Thoracic aorta (tissue), 2 donors: ENCODE measurements at regions not wholly inside any gene's neighbourhood (a gene's known extent, or its start where the extent isn't known, plus 50 kb on each side); places are given as distances from the start of the nearest gene placed in this dataset.
"Not testable (repeated sequence)": the region's sequence is repeated elsewhere in the genome, so short reads cannot be mapped to it uniquely, and the experiment has no call there.

ENCODE experiments used
- ATAC-seq: fragments of 150-250 bp; one replicate; pipeline ENCODE4 v1.8.0; 2017; ENCODE audit warnings: low read depth; ENCODE audit not compliant: insufficient number of reproducible peaks, low FRiP score
- DNase-seq: peaks from one replicate; pipeline ENCODE4 v3.0.0-alpha.2; 2020; ENCODE audit warnings: low spot score
- H3K27ac ChIP-seq, 2 donors: fragments of 200-600 bp; sonication (generic); 1 replicate in 1 of 2; 2 replicates in 1 of 2; pipeline ENCODE4 v1.5.1; 2016; ENCODE audit warnings: mild to moderate bottlenecking in 2 of 2, moderate library complexity in 2 of 2
- H3K27me3 ChIP-seq: fragments of 200-600 bp; sonication (generic); replicated peaks from 2 replicates; pipeline ENCODE4 v1.6.0; 2016; ENCODE audit warnings: mild to moderate bottlenecking; ENCODE audit not compliant: insufficient read depth
- H3K36me3 ChIP-seq: fragments of 200-600 bp; sonication (generic); one replicate; pipeline ENCODE4 v1.5.1; 2016
- H3K4me1 ChIP-seq, 2 donors: fragments of 200-600 bp; sonication (generic); 1 replicate in 1 of 2; 2 replicates in 1 of 2; pipeline versions ENCODE4 v1.5.1 to v1.6.0; 2016; ENCODE audit warnings: low read depth in 2 of 2, mild to moderate bottlenecking in 1 of 2; ENCODE audit not compliant: control insufficient read depth in 1 of 2
- H3K4me3 ChIP-seq: fragments of 200-600 bp; sonication (generic); 2 replicates; pipeline ENCODE4 v1.5.1; 2016; ENCODE audit warnings: mild to moderate bottlenecking
- H3K9me3 ChIP-seq: fragments of 200-600 bp; sonication (generic); 2 replicates; pipeline ENCODE4 v1.5.1; 2016
- TF ChIP-seq, protein P1 (sequence below): fragments of 200-600 bp; sonication (generic); IDR thresholded peaks from one replicate; pipeline ENCODE4 v1.5.1; 2019; ENCODE audit warnings: antibody characterized with exemption

DNA sequence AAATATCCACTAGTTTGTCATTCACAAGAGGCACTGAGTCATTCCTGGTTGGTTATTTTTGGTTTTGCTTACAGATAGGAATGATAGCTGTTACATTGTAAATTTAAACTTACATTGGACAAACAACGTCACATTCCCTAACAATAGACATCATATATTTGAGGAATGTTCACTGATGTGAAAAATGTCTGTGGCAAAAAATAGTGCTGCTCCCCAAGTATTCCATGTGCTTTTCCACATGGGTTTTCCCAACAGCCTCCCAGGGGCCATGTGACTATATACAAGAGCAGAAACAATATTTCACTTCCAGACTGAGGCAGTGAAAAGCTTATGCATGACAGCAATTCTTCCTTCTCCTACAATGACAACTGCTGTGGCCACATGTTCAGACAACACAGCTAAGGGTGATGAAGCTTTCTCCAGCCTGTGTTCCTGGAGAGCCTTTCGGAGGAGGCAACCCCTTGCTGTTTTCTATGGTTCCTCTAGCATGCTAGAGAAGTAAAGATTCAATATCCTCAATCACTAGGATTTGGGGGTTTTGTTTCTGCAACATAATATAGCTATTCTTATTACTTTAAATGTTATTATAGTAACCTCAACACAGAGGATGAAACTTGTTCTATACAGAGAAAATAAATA is 202.7 kb downstream of the PTH2R start:
- H3K27me3 ChIP-seq: no peaks in the 10 kb centered on the region
- ATAC-seq: no peak
- H3K4me1 ChIP-seq: no peaks in the 10 kb centered on the region
- DNase-seq: no peak
- TF ChIP-seq, protein P1, sequence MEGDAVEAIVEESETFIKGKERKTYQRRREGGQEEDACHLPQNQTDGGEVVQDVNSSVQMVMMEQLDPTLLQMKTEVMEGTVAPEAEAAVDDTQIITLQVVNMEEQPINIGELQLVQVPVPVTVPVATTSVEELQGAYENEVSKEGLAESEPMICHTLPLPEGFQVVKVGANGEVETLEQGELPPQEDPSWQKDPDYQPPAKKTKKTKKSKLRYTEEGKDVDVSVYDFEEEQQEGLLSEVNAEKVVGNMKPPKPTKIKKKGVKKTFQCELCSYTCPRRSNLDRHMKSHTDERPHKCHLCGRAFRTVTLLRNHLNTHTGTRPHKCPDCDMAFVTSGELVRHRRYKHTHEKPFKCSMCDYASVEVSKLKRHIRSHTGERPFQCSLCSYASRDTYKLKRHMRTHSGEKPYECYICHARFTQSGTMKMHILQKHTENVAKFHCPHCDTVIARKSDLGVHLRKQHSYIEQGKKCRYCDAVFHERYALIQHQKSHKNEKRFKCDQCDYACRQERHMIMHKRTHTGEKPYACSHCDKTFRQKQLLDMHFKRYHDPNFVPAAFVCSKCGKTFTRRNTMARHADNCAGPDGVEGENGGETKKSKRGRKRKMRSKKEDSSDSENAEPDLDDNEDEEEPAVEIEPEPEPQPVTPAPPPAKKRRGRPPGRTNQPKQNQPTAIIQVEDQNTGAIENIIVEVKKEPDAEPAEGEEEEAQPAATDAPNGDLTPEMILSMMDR: no peak
- H3K36me3 ChIP-seq: no peaks in the 10 kb centered on the region
- H3K9me3 ChIP-seq: no peaks in the 10 kb centered on the region
- H3K27ac ChIP-seq: no peak overlapping the region
- H3K4me3 ChIP-seq: no peak overlapping the region

DNA sequence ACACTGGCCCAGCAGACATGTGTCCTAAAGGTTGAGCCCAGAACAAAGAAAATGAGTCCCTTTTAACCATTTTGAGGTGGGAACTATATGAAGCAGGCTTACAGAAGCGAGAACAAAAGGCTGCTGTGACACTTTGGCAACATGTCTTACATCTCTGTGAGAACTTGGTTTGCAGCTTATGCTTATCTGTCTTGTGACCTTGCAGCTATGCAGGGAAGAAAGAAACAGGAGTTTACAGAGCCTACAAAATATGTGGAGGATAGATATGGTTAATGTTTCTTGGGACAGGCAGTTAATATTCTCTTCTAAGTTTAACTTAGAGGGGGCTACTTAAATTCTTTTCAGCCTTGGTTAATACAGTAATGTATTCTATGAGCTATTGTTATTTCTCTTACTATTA is 209.1 kb downstream of the PTH2R start:
- DNase-seq, ATAC-seq, H3K27ac ChIP-seq, H3K36me3 ChIP-seq, H3K9me3 ChIP-seq, H3K4me3 ChIP-seq, H3K4me1 ChIP-seq, H3K27me3 ChIP-seq: not testable (repeated sequence)

DNA sequence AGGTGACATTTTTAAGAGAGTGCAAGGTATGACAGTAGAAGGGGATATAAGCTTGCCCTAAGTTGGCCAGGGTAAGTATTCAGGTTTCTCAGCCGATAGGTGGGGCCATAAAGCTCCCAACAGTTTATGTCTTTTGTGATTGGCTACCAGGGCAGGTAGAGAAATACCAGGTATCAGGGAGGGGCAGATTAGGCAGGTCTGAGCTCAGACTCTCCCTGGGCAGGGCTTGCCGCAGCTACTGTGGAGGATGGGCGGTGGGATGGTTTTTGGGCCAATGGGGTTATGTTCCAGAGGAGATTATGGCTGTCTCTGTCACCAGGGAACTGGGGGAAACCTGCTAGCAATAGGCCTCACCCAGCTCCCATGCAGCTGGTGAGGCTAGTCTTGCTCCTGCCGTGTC is 211.6 kb downstream of the PTH2R start:
- Histone ChIP-seq H3K27me3 (no peaks in the 10 kb centered on the region), H3K27ac (no peak overlapping the region), H3K4me3 (no peak overlapping the region), H3K9me3 (no peaks in the 10 kb centered on the region), H3K4me1 (no peaks in the 10 kb centered on the region), H3K36me3 (no peaks in the 10 kb centered on the region)
- TF ChIP-seq, protein P1: no peak
- no peak for ATAC-seq
- no peak for DNase-seq

DNA sequence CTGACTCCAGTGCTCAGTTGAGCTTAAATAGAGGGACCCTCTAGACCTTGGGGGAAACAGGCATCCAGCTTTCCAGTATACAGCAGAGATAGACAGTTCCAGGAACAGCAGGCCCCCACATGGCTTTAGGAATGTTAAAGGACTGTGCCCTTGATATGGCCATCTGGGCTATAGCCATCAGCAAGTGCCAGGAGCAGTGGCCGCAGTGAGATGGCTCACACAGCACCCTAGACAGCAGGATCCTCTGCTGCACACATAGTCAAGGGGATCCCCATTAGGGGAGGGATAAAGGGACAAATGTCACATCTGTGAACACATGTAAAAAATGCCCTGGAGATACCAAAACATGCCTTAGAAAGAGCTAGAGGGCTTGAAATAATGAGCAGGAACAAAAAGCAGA is 213.4 kb downstream of the PTH2R start:
- TF ChIP-seq, protein P1: no peak
- H3K4me3 ChIP-seq: no peak overlapping the region
- H3K27ac ChIP-seq: no peak overlapping the region
- DNase-seq: no peak
- no peak for ATAC-seq
- no peaks in the 10 kb centered on the region for H3K36me3 ChIP-seq
- no peaks in the 10 kb centered on the region for H3K4me1 ChIP-seq
- no peaks in the 10 kb centered on the region for H3K27me3 ChIP-seq
- no peaks in the 10 kb centered on the region for H3K9me3 ChIP-seq

DNA sequence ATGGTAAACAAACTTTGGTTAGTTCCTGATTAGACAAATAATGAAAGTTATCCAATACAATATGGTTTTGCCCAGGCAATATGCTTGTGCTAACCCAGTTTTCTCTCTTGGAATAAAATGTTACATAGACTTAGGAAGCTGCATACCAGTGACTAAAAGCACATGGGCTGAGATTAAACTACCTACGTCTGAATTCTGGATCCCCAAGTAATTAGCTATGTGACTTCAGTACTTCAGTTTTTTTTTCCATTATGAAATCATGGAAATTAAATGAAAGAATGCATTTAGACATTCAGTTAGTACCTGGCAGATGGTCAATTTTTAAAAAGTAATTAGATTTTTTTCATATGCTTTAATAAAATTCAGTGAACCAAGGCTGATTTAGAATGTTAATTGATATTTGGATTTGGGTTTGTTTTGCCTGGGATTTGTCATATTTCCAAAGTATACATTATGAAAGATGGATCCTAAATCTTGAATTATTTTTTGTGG is 213.9 kb downstream of the PTH2R start:
- Histone ChIP-seq H3K4me1 (no peaks in the 10 kb centered on the region), H3K36me3 (no peaks in the 10 kb centered on the region), H3K4me3 (no peak overlapping the region), H3K27ac (no peak overlapping the region), H3K27me3 (no peaks in the 10 kb centered on the region), H3K9me3 (no peaks in the 10 kb centered on the region)
- no peak for ATAC-seq
- TF ChIP-seq, protein P1: no peak
- no peak for DNase-seq
